NCI-H128 (cell line): ENCODE measurements at regions not wholly inside any gene's neighbourhood (a gene's known extent, or its start where the extent isn't known, plus 50 kb on each side); places are given as distances from the start of the nearest gene placed in this dataset.

Experiments used
- DNase-seq: peaks from one replicate; lab custom pipeline; 2025; ENCODE audit not compliant: unreplicated experiment; lab: John Stamatoyannopoulos, UW

DNA sequence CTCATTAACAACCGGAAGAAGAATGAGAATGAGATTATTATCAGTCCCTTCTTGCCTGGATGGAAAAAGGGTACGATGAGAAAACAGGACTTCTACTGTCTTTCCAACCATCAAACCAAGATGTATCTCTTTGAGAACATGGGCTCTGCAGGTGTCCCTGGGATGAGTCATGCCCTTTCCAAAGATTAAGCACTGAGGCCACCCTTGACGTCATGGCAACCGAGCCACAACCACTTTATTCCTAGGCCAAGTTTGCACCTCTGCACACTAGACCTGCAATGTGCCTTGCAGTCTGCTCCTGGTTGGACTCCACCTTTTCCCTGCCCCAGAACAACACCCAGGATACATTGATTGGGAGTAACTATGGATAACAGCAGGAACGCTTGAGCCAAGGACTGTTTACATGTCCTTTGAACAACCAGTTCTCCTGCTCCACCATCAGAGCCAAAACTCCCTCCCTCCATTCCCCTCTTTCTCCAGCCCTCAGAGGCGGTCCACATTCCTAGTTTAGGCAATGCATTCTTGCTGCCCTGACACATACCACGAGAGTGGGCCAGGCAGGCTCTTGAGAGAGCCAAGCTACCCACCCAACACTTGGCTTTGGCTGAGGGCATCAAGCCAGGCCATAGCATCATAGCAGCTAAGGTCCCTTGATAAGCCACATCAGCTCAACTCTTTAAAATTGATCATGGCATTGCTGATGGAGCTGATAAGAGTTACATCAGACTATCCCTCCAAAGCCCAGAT is 310.7 kb downstream of the TNS1 start:
- DNase-seq, result no peak

- no peak for DNase-seq
Measured at GRCh38 chr2:217691516-217691915, 311.3 kb downstream of the TNS1 start.

DNA sequence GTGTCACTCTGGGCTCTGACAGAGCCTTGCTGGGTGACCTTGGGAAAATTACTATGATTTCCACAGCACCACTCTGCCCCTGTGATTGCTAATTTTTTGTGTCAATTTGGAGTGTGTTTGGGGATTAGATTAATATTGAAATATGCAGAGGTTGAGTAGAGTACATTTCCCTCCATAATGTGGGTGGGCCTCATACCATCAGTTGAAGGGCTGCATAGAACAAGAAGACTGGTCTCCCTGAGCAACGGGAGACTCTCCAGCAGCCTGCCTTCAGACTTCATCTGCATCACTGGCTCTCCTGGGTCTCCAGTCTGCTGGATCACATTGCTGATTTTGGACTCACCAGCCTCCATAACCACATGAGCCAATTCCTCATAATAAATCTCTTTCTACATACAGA is 313.7 kb downstream of the TNS1 start:
- no peak for DNase-seq

GRCh38 chr2:217688494-217688893 is 314.3 kb downstream of the TNS1 start:
- no peak for DNase-seq

DNA sequence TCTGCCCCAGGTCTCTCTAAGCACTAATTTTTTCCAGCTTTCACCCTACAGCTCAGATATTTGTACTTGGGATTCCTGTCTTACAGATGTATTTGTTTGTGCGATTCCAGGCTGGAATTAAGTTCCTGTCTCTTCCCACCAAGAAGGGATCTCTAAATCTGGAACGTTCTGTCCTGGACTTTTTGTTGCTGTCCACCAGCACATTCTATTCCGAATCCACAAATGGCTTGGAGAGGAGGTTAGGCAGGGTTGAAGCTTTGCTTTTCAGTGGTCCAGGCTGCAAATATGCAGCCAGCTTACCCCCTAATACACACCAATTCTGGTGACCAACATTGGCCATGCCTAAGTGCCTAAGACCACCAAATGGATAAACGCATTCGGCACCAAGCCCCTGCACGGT is 315.0 kb downstream of the TNS1 start:
- DNase-seq, result no peak

DNA sequence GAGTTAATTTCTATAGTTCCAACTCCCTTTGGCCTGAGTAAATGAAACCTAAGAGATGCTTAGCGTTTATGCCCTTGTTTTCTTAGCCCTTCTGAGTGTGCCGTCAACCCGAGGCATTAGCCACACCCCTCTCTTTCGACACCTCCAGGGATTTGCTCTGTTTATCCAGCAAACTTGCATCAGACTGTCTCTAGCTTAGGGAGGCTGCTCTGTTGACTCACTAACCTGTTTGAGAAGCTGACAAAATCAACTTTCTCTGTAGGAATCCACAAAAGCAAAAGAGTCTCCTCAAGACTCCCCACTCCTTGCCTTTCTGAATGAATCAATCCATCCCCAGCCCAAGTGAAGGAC is 317.6 kb downstream of the TNS1 start:
- no peak for DNase-seq

GRCh38 chr2:217684431-217685254 is 318.2 kb downstream of the TNS1 start:
- DNase-seq, result no peak

GRCh38 chr2:217683106-217683870 is 319.5 kb downstream of the TNS1 start:
- DNase-seq, result no peak

- no peak for DNase-seq
Measured at GRCh38 chr2:217681791-217682190, 321.0 kb downstream of the TNS1 start.

- DNase-seq, result no peak
Measured at GRCh38 chr2:217680381-217680780, 322.4 kb downstream of the TNS1 start.

DNA sequence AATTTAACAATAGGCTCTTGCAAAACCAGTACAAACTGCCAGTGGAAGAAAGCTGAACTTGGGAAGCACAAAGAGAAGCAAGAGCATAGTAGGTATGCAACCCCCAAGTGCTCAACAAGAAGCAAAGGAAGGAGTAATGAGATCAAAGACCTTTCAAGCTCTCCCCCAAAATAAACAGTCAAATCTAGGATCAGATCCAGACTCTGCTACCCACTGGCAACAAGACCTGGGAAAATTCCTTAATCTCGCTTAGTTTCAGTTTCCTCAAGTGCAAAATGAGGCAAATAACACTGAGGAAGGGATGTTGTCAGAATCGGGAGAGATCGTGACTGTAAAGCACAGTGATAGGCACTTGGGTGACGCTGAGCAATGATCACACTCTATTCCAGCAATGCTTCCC is 329.2 kb downstream of the TNS1 start:
- no peak for DNase-seq

GRCh38 chr2:217672472-217672871 is 330.3 kb downstream of the TNS1 start:
- DNase-seq, result no peak

- DNase-seq, result no peak
Measured at GRCh38 chr2:217671871-217672270, 330.9 kb downstream of the TNS1 start.

DNA sequence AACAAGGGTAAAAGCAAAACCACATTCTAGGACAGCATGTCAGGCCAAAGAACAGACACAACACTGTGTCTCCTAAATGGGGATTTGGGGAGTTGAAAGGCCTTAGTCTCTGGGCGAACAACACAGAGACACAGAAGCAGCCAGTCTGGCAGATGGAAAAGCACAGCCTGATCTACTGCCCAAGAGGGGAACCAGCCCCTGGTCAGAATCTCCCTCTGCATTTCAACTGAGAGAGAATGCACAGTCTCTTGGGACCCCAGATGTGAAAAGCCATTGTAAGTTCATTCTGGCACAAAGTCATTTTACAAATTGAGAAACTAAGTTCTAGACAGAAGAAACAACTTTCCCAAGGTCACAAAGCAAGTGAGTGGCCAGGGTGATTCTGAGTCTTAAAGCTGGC is 331.7 kb downstream of the TNS1 start:
- no peak for DNase-seq

GRCh38 chr2:217669831-217670230 is 333.0 kb downstream of the TNS1 start:
- no peak for DNase-seq

GRCh38 chr2:217667512-217667911 is 335.3 kb downstream of the TNS1 start:
- DNase-seq, result no peak

GRCh38 chr2:217667035-217667434 is 335.8 kb downstream of the TNS1 start:
- no peak for DNase-seq

GRCh38 chr2:217666338-217666737 is 336.5 kb downstream of the TNS1 start:
- no peak for DNase-seq

DNA sequence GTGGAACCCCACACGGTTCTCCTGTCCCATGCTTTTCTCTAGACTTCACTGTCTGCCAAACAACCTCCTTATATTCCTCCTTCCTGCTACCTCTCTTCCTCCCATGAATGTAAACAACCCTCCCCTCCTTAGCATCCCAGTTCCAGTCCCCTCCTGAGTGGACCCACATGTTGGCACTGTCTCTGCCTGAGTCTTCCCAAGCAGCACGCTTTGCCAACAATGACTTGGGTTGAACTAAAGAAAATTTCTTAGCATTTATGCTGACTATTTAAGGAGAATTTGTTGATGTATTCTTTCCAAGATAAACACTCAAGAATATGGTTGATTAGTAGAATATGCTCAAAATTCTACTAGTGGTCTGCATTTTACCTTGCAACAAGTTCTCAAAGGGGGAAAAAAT is 338.0 kb downstream of the TNS1 start:
- no peak for DNase-seq

DNA sequence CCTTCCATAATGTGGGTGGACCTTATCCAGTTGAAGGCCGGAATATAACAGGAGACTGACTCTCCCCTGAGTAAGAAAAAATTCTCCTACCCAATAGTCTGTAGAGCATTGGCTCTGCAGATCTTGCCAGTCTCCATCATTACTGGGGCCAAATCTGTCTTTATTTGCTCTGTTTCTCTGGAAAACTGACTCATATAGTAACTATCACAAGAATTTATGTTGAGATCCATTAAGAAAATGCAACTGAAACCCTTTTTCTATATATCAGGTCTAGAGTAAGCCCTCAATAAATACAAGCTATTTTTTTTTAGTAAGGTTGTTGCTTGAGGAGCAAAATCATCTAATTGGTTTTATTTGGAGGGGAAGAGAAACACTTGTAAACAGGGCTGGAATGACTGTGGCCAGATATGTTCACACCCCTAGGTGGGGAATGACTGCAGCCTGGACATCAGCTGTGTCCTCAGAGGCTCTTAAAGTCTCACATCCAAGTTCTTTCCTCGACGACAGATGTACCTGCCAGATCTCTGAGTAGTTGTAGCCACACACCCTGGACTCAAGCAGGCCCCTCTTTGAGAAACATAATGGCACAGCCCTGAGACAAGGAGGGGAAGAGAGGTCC is 339.7 kb downstream of the TNS1 start:
- no peak for DNase-seq

DNA sequence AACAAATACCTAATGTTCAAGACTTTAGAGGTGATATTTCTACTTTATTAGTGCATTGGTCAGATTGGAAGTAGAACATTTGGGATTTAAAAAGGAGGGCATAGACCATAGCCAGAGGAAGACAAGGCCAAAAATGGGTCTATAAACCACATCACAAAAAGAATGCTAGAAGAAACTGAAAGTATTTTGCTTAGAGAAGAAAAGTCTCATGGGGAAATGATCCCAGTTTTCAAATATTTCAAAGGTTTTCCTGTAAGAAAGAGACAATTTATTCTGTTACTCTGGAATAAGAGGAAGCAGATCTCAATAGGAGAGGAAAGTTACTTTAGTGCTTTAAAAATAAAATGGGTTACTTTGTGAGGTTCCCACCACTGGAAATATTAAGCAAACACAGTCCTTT is 341.4 kb downstream of the TNS1 start:
- no peak for DNase-seq
